Cardiac muscle cell (in vitro differentiated cells and primary cell): ENCODE measurements at regions not wholly inside any gene's neighbourhood (a gene's known extent, or its start where the extent isn't known, plus 50 kb on each side); places are given as distances from the start of the nearest gene placed in this dataset.
"Not testable (repeated sequence)": the region's sequence is repeated elsewhere in the genome, so short reads cannot be mapped to it uniquely, and the experiment has no call there.

Experiments
- DNase-seq, 2 donors: peaks; one replicate each; pipeline versions ENCODE4 v3.0.0 to v3.0.0-alpha.2; 2010 to 2017; ENCODE audit warnings: low read depth in 1 of 2, low spot score in 1 of 2
- H3K27ac ChIP-seq: fragments of 200-600 bp; sonication (generic); 2 replicates; pipeline ENCODE4 v1.5.1; 2016
- H3K27me3 ChIP-seq: fragments of 200-600 bp; sonication (generic); 2 replicates; pipeline ENCODE4 v1.6.0; 2016; ENCODE audit warnings: control low read depth
- H3K36me3 ChIP-seq: fragments of 200-600 bp; sonication (generic); 2 replicates; pipeline ENCODE4 v1.5.1; 2016; ENCODE audit warnings: control low read depth
- H3K4me1 ChIP-seq: fragments of 200-600 bp; sonication (generic); 2 replicates; pipeline ENCODE4 v1.8.1; 2017; ENCODE audit warnings: low read depth, mild to moderate bottlenecking, mixed run types
- H3K4me3 ChIP-seq: fragments of 200-600 bp; sonication (generic); 2 replicates; pipeline ENCODE4 v1.5.1; 2016; ENCODE audit warnings: mild to moderate bottlenecking
- H3K9me3 ChIP-seq: fragments of 200-600 bp; sonication (generic); 2 replicates; pipeline ENCODE4 v1.5.1; 2017; ENCODE audit warnings: low read depth, mild to moderate bottlenecking, control low read depth
- CTCF ChIP-seq: IDR thresholded peaks from 2 replicates; pipeline ENCODE4 v1.5.1; 2012; ENCODE audit warnings: low read depth, mild to moderate bottlenecking, low read length

- no peak for DNase-seq
- no peak overlapping the region for H3K4me3 ChIP-seq
- H3K4me1 ChIP-seq = no peaks in the 10 kb centered on the region
- no peak for TF ChIP-seq CTCF
- no peaks in the 10 kb centered on the region for H3K36me3 ChIP-seq
- H3K9me3 ChIP-seq = no peaks in the 10 kb centered on the region
- H3K27me3 ChIP-seq = peaks cover 7% of the 10 kb centered on the region
- no peak overlapping the region for H3K27ac ChIP-seq
Observed at GRCh38 chr1:29593601-29594382, 357.5 kb downstream of the PTPRU start.

DNA sequence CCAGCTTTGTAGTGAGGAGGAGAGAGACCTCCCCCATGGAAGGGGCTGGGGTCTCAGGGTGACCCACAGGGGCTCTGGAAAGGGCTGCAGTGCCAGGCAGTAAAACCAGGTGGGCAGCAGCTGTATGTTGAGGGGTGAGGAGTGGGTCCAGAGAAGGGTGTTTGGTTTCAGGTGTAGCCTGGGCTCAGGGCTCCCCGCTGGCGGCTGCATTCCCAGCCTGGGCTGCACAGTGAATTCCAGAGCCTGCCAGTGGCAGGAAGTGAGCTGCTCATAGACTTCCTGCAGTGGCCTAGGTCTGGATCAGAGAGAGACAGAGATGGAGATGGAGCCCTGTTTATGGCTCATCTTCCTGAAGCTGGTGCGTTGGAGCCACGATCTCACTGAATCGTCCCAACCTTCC is 356.4 kb downstream of the PTPRU start:
- TF ChIP-seq CTCF = no peak
- H3K27ac ChIP-seq = no peak overlapping the region
- no peaks in the 10 kb centered on the region for H3K4me1 ChIP-seq
- H3K27me3 ChIP-seq = peaks cover 7% of the 10 kb centered on the region
- H3K36me3 ChIP-seq = no peaks in the 10 kb centered on the region
- H3K9me3 ChIP-seq = no peaks in the 10 kb centered on the region
- DNase-seq = no peak
- no peak overlapping the region for H3K4me3 ChIP-seq

- Histone ChIP-seq H3K36me3 (no peaks in the 10 kb centered on the region), H3K9me3 (no peaks in the 10 kb centered on the region), H3K27ac (no peak overlapping the region), H3K4me3 (no peak overlapping the region), H3K27me3 (peaks cover 7% of the 10 kb centered on the region), H3K4me1 (no peaks in the 10 kb centered on the region)
- no peak for DNase-seq
- no peak for TF ChIP-seq CTCF
Observed at GRCh38 chr1:29592261-29592615, 355.9 kb downstream of the PTPRU start.

- H3K27ac ChIP-seq = no peak overlapping the region
- peaks cover 2% of the 10 kb centered on the region for H3K27me3 ChIP-seq
- no peak for DNase-seq
- no peak for TF ChIP-seq CTCF
- H3K4me1 ChIP-seq = no peaks in the 10 kb centered on the region
- no peaks in the 10 kb centered on the region for H3K36me3 ChIP-seq
- H3K4me3 ChIP-seq = no peak overlapping the region
- no peaks in the 10 kb centered on the region for H3K9me3 ChIP-seq
Observed at GRCh38 chr1:29591601-29592260, 355.4 kb downstream of the PTPRU start.

DNA sequence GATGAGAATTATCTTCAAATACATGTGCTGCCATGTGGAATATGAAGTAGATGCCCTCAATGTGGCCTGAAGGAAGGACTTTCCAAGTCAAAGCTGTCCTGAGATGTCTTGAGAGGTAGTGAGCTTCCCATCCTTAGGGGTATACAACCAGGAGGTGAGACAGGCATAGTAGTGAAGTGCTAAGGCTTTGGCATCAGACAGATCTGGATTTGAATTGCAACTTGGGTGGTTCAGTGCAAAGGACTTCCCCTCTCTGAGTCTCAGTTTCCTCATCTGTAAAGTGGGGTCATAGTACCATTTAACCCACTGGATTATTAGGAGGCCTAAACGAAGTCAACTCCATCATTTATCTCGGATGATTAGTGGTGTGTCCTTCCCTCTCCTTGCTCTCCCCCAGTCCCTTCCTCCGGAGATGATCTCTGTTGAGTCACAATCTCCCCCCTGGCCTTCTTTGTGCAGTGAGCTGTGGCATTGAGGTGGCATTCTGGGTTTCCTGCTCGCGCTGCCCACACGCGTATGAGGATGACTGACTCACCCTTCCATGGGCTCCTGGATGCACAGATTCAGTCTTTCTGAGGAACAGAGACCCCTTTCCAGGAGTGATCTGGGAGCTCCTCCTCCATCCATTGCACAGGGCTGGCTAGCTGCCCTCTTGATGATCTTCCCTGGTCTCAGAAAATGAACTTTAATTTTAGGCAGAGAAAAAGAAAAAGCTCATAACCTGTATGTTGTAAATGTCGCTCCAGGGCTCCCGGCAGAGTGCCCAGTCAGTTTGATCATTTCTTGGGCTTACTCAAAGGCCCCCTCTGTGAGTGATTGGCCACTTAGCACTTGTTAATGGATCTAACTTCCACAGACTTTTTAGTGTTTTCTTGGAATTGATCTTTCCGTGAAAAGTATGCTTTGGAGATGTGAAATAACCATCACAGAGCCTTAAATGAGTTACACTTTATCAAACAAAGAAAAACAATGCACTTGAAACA is 354.6 kb downstream of the PTPRU start:
- H3K9me3 ChIP-seq = no peaks in the 10 kb centered on the region
- no peaks in the 10 kb centered on the region for H3K27me3 ChIP-seq
- no peak overlapping the region for H3K4me3 ChIP-seq
- H3K36me3 ChIP-seq = no peaks in the 10 kb centered on the region
- no peaks in the 10 kb centered on the region for H3K4me1 ChIP-seq
- DNase-seq = no peak
- no peak overlapping the region for H3K27ac ChIP-seq
- no peak for TF ChIP-seq CTCF

DNA sequence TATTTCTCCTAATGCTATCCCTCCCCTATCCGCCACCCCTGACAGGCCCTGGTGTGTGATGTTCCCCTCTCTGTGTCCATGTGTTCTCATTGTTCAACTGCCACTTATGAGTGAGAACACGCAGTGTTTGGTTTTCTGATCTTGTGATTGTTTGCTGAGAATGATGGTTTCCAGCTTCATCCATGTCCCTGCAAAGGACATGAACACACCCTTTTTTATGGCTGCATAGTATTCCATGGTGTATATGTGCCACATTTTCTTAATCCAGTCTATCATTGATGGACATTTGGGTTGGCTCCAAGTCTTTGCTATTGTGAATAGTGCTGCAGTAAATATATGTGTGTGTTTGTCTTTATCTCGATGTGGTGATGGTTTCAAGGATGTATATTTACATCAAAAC is 353.4 kb downstream of the PTPRU start:
- not testable (repeated sequence) for H3K36me3 ChIP-seq, DNase-seq, H3K27me3 ChIP-seq, H3K4me3 ChIP-seq, H3K9me3 ChIP-seq, H3K4me1 ChIP-seq, H3K27ac ChIP-seq
